Esophagus squamous epithelium (tissue), 4 donors: ENCODE measurements at regions not wholly inside any gene's neighbourhood (a gene's known extent, or its start where the extent isn't known, plus 50 kb on each side); places are given as distances from the start of the nearest gene placed in this dataset.

Source experiments
- CTCF ChIP-seq, 6 experiments: fragments of 450-650 bp in 4 of 6; fragments of 200-600 bp in 2 of 6; sonication (generic) in 2 of 6; IDR thresholded peaks; one replicate each; pipeline ENCODE4 v1.5.1; 2016 to 2019; ENCODE audit warnings: antibody characterized with exemption in 6 of 6, mild to moderate bottlenecking in 4 of 6, moderate library complexity in 4 of 6
- POLR2A ChIP-seq, 4 donors: fragments of 450-650 bp; IDR thresholded peaks; one replicate each; pipeline ENCODE4 v1.6.1; 2017; ENCODE audit warnings: antibody characterized with exemption in 4 of 4, mild to moderate bottlenecking in 4 of 4, moderate library complexity in 3 of 4

- TF ChIP-seq CTCF (IDR thresholded peaks at IDR 0.05) (no peak), POLR2A (IDR thresholded peaks at IDR 0.05) (no peak)
Measured at GRCh38 chr9:81308404-81308803, 380.9 kb downstream of the TLE1 start.
